Ishikawa (cell line): ENCODE measurements at regions not wholly inside any gene's neighbourhood (a gene's known extent, or its start where the extent isn't known, plus 50 kb on each side); places are given as distances from the start of the nearest gene placed in this dataset.

Experiments used
- CEBPB ChIP-seq: IDR thresholded peaks from 2 replicates; pipeline ENCODE4 v1.6.1; 2012
- CREB1 ChIP-seq: IDR thresholded peaks from 2 replicates; pipeline ENCODE4 v1.6.1; 2012; ENCODE audit warnings: low read depth
- EGR1 ChIP-seq: IDR thresholded peaks from 2 replicates; pipeline ENCODE4 v1.6.1; 2012
- EP300 ChIP-seq: IDR thresholded peaks from 2 replicates; pipeline ENCODE4 v1.6.1; 2012; ENCODE audit warnings: borderline replicate concordance
- FOXM1 ChIP-seq: IDR thresholded peaks from 2 replicates; pipeline ENCODE4 v1.6.1; 2012; ENCODE audit warnings: low read depth, borderline replicate concordance
- MAX ChIP-seq: IDR thresholded peaks from 2 replicates; pipeline ENCODE4 v1.6.1; 2012
- RAD21 ChIP-seq: IDR thresholded peaks from 2 replicates; pipeline ENCODE4 v1.6.1; 2012; ENCODE audit warnings: low read depth
- REST ChIP-seq: IDR thresholded peaks from 2 replicates; pipeline ENCODE4 v1.6.1; 2012; ENCODE audit warnings: low read depth, mild to moderate bottlenecking
- TAF1 ChIP-seq: IDR thresholded peaks from 2 replicates; pipeline ENCODE4 v1.6.1; 2012; ENCODE audit warnings: low read depth, mild to moderate bottlenecking
- TEAD4 ChIP-seq: IDR thresholded peaks from 2 replicates; pipeline ENCODE4 v1.6.1; 2012
- USF1 ChIP-seq: IDR thresholded peaks from 2 replicates; pipeline ENCODE4 v1.6.1; 2012
- YY1 ChIP-seq: IDR thresholded peaks from 2 replicates; pipeline ENCODE4 v1.6.1; 2012; ENCODE audit warnings: low read depth
- ZBTB7A ChIP-seq: IDR thresholded peaks from 2 replicates; pipeline ENCODE4 v1.6.1; 2012; ENCODE audit warnings: low read depth

GRCh38 chr3:34727700-34728099 is 911.6 kb upstream of the ARPP21 start:
- TF ChIP-seq USF1 (no peak), CREB1 (no peak), EP300 (no peak), RAD21 (no peak), MAX (no peak), TEAD4 (no peak), FOXM1 (no peak), TAF1 (no peak), ZBTB7A (no peak), REST (no peak), YY1 (no peak), EGR1 (no peak), CEBPB (no peak)
